ENCODE measurements at regions not wholly inside any gene's neighbourhood (a gene's known extent, or its start where the extent isn't known, plus 50 kb on each side); places are given as distances from the start of the nearest gene placed in this dataset.
"Not testable (repeated sequence)": the region's sequence is repeated elsewhere in the genome, so short reads cannot be mapped to it uniquely, and the experiment has no call there.

DNA sequence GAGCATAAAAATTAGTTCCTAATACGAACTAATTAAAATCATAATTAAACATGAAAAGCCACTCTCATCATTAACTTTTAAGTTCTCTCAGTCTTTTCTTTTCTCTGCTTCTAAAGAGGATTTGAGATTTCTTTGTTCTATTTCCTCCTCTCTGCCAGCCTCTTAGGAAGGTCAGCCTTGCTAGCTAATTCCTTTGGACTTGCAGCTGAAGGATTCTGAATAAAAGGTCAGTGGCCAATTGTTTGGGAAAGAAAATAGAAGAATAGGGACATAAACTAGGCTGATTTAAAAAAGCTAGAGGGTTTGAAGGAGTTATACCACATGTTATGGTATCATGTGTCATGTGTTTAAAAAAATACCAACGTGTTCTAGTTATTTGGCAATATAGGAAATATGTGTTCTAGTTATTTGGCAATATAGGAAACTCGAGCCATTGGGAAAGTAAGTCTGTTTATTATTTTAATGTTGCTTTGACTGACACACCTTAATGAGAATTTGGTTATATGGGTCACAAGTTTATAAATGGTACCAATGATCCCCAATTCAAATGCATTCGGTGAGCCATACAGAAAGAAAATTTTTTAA lies 1668.7 kb upstream of the PCDH7 start:
- DNase-seq, result no peak

DNA sequence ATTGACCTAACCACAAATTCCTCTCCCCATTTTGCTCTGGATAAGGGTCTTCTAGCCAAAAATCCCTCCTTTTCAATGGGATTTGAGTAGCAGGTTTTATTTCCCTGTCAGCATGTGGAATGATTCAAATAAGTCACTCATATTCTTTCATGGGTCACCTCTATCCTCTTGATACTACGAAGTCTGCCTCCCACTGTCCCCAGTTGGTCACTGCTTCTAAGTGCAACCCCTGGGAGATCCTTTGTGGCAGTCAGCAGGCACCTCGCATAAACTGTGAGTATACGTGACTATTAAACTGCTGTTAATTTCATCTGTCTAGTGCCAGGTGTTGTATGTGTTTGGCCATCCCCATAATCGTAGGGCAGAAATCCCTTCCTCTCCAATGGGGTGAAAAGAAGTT lies 1667.9 kb upstream of the PCDH7 start:
- DNase-seq, result no peak

DNA sequence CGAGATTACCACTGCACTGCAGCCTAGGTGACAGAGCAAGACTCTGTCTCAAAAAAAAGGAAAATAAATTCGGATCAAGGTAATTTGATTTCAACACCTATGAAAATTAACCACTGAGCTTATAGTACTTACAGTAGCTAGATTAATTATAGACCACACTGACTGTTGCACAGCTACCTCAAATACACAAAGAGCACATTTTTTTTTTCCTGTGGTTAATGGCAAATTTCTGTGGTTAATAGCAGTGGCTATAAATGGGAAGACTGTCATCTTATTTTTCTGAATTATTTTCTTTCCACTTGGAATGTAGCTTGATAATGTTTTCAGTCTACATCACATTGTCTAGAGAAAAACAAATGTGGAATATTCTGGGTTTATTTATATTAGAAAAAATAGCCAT lies 1661.6 kb upstream of the PCDH7 start:
- no peak for DNase-seq

GRCh38 chr4:29066861-29067260 lies 1653.3 kb upstream of the PCDH7 start:
- DNase-seq, result no peak

- DNase-seq, result no peak
These were observed 1646.6 kb upstream of the PCDH7 start for GRCh38 chr4:29073571-29073970.

GRCh38 chr4:29075366-29075765 lies 1644.8 kb upstream of the PCDH7 start:
- DNase-seq, result no peak

- no peak for DNase-seq
These were observed 1640.9 kb upstream of the PCDH7 start for GRCh38 chr4:29079260-29079659.

GRCh38 chr4:29081234-29081955 lies 1638.8 kb upstream of the PCDH7 start:
- no peak for DNase-seq

GRCh38 chr4:29082684-29083083 lies 1637.5 kb upstream of the PCDH7 start:
- DNase-seq, result no peak

DNA sequence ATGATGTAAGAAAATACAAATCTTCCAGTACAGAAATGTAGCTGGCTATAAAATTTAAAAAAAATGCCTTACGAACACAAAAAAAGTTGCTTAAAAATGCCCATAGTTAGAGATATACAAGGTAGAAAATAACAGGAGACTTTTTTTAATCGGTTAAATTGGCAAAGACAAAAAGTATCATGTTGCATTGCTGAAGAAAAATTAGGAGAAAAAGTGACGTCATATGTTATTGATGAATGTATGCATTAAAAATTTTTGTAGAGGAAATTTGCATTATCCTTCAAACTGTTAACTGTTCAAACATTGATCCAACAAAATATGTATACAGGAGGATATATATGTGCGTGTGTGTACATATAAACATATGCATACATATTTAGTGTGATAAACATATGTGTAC lies 1634.4 kb upstream of the PCDH7 start:
- DNase-seq, result no peak

DNA sequence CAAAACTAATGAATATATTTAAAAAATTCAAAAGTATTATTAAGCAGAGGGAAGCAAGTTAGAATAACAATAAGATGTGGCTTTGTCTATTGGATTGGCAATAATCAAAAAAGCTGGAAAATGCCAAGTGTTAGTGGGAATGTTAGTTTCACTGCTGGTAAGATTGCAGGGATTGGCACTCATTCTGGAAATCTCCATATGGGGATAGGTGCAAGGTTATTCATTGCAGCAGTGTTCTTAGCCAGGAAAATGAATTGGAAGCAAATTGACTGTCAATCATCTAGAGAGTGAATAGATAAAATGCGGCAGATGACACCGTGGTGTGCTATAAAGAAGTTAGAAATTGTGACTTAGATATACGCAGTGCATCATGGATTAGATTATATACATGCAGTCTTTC lies 1615.5 kb upstream of the PCDH7 start:
- DNase-seq, result no peak

DNA sequence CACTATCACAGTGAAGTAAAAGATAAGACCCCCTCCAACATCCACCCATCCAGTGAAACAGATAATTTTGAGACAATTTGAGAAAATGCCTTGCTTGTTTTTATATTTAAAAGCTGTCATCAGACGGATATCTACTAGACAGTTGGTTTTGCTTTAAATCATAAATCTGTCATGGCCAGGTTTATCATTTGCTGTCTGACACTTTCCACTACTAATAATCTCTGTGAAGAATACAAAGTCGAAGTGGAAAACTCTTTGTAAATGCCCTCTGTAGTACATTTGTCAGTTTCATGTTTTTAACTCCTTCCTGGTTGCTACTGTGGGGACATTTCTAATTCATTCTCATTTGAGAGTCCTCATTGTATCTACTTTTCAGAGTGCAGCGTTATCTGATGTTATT lies 1606.2 kb upstream of the PCDH7 start:
- DNase-seq, result no peak

- DNase-seq, result not testable (repeated sequence)
These were observed 1602.9 kb upstream of the PCDH7 start for GRCh38 chr4:29117231-29117722.

GRCh38 chr4:29121586-29121985 lies 1598.6 kb upstream of the PCDH7 start:
- DNase-seq, result no peak

GRCh38 chr4:29128810-29129209 lies 1591.4 kb upstream of the PCDH7 start:
- DNase-seq, result no peak

DNA sequence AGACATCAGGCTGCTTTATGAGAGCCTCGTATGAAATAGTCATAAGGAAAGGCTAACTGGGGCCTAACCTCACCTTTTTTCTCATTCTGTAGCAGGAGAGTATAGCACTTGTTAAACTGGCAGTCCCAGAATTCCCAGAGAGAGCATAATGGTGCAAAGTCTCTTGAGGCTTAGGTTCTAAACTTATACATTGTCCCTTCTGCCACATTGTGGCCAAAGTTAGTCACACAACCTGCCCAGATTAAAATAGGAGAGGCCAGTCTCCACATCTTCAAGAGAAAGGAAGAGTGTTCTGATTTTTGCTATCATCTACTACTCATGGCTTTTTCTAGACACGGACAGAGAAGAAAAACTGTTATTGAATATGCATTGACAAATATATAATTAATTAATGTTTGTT lies 1588.9 kb upstream of the PCDH7 start:
- DNase-seq, result no peak

- no peak for DNase-seq
These were observed 1577.5 kb upstream of the PCDH7 start for GRCh38 chr4:29142708-29143107.

GRCh38 chr4:29151584-29151983 lies 1568.6 kb upstream of the PCDH7 start:
- no peak for DNase-seq

DNA sequence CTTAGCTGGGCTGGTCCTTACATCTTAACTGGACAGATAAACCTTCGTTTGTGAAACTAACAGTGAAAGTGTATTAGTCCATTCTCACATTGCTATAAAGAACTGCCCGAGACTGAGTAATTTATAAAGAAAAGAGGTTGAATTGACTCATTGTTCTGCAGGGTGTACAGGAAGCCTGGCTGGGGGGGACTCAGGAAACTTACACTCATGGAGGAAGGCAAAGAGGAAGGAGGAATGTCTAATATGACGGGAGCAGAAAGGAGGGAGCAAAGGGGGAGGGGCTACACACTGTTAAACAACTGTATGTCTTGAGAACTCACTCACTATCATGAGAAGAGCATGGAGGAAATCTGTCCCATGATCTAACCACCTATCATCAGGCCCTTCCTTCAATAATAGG lies 1566.5 kb upstream of the PCDH7 start:
- no peak for DNase-seq

DNA sequence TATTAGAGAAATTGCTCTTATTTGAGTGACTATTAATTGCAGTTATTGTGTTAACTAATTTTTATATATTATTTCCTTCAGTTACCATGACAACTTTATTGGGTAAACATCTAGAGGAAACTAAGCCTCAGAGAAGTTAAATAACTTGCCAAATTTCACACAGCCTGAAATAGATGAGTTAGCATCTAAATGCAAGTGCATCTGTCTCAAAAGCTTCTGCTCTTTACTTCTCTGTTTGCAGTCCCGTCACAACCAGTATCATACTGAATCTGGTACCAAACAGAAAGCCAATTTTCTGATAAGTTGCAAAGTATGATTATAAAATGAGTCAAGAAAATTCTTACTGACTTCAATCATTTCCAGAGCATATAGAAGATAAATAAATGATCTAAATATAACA lies 1544.9 kb upstream of the PCDH7 start:
- no peak for DNase-seq

GRCh38 chr4:29199025-29199424 lies 1521.1 kb upstream of the PCDH7 start:
- no peak for DNase-seq

GRCh38 chr4:29199485-29199884 lies 1520.7 kb upstream of the PCDH7 start:
- DNase-seq, result no peak

- no peak for DNase-seq
These were observed 1507.1 kb upstream of the PCDH7 start for GRCh38 chr4:29213020-29213419.

- DNase-seq, result no peak
These were observed 1499.4 kb upstream of the PCDH7 start for GRCh38 chr4:29220761-29221160.

DNA sequence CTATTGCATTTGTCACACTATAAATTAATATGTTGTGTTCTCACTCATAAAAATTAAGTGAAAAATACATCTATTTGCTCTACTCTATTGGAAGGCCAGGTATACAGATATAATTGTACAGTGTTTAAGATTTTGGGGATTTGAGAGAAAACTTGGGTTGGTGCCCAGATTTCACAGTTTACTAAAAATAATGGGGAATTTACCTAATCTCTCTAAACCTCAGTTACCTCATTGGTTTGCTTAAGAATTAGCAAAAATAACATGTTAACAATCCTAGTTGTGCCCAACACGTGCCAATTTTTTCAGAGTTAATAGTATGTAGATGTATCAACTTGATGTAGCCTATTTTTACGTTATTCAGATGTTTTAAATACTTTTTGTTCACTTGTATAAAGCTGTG lies 1495.3 kb upstream of the PCDH7 start:
- DNase-seq, result no peak

All from NCI-H2227 treated with DMSO at 0.1 percent for 48 hours (cell line).